ENCODE measurements at regions not wholly inside any gene's neighbourhood (a gene's known extent, or its start where the extent isn't known, plus 50 kb on each side); places are given as distances from the start of the nearest gene placed in this dataset.

- Mint-ChIP-seq H3K27ac (no peak overlapping the region), H3K4me3 (no peak overlapping the region), H3K9me3 (no peaks in the 10 kb centered on the region; the same call in 2 of the 3 replicates), H3K36me3 (ENCODE audit: low read depth) (no peaks in the 10 kb centered on the region), H3K27me3 (ENCODE audit: insufficient read depth, low read depth, poor library complexity) (peaks cover 3% of the 10 kb centered on the region), H3K4me1 (peaks cover 19% of the 10 kb centered on the region)
- H3K79me2 ChIP-seq (replicated peaks; ENCODE audit: insufficient read depth) = no peaks in the 10 kb centered on the region
- no peaks in the 10 kb centered on the region for H3K27me3 ChIP-seq (ENCODE audit: insufficient read depth)
- no peak overlapping the region for H3K4me3 ChIP-seq
- no peaks in the 10 kb centered on the region for H4K20me1 ChIP-seq (replicated peaks; ENCODE audit: insufficient read depth)
- ATAC-seq (no peak), DNase-seq (ENCODE audit: low spot score) (no peak)
- TF ChIP-seq EZH2 (IDR thresholded peaks at IDR 0.05; ENCODE audit: low read depth, unreplicated experiment) (no peak), CREB1 (CRISPR knock-in tag; IDR thresholded peaks at IDR 0.05; ENCODE audit: low read depth) (no peak), REST (IDR thresholded peaks at IDR 0.05; ENCODE audit: unreplicated experiment) (no peak), ZNF331 (CRISPR knock-in tag; IDR thresholded peaks at IDR 0.05; ENCODE audit: low read depth) (no peak), POLR2AphosphoS5 (IDR thresholded peaks at IDR 0.05; ENCODE audit: low read depth) (no peak), STAT1 (IDR thresholded peaks at IDR 0.05; ENCODE audit: unreplicated experiment) (no peak), NANOG (IDR thresholded peaks at IDR 0.05; ENCODE audit: borderline replicate concordance) (no peak), ETS1 (IDR thresholded peaks at IDR 0.05) (no peak), JUNB (IDR thresholded peaks at IDR 0.05; ENCODE audit: unreplicated experiment) (no peak), ZNF462 (CRISPR knock-in tag; IDR thresholded peaks at IDR 0.05) (no peak), EZH2phosphoT487 (IDR thresholded peaks at IDR 0.05; ENCODE audit: unreplicated experiment) (no peak)
- no peak overlapping the region for H2AFZ ChIP-seq
- H3K9me2 ChIP-seq (ENCODE audit: insufficient read depth) = no peaks in the 10 kb centered on the region
- no peaks in the 10 kb centered on the region for H3F3A ChIP-seq (replicated peaks; ENCODE audit: low read depth)
- H3K4me1 ChIP-seq (ENCODE audit: insufficient read depth) = peaks cover 8% of the 10 kb centered on the region; the same call in 1 of the 2 replicates
- no peaks in the 10 kb centered on the region for H3K36me3 ChIP-seq (ENCODE audit: insufficient read depth)
- H3K4me2 ChIP-seq = no peak overlapping the region
- no peak overlapping the region for H3K27ac ChIP-seq (ENCODE audit: low read depth)
Observed at GRCh38 chr16:55179852-55180585, 144.0 kb upstream of the IRX6 start.
